ENCODE measurements at regions not wholly inside any gene's neighbourhood (a gene's known extent, or its start where the extent isn't known, plus 50 kb on each side); places are given as distances from the start of the nearest gene placed in this dataset.
A peak's percentile ranks its signal among the peaks of the same experiment; 100 is the strongest.

DNA sequence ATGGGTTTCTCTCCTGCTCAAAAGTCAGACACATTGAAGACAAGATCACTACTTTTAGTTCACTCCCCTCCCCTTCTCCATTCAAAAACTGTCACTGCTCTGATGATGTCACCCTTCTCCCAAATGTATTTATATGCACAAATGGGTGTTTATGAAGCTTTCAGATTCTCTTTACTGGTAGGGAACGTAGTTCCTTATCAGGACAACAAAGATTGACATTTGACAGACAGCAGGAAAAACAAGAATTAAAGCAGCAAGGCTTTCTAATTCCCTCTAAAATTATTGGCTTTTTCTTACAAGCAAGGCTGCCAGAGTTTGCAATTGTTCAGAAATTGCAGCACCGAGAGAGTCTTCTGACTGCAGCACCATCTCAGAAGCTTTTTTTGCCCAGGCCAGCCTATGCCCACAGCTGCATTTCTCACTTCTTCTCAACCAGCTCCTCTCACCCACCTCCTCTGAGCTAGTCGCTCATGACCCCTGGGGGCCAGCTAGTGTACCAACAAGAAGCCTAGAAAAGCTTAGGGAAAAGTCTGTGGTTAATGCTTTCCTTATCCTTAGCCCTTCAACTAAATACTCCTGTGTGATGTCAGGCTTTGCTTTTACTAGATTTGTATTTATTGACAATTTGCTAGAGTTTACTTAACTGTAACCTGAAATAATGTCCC is 265.1 kb downstream of the HTR7 start:
- peak; percentile 41 for DNase-seq (ENCODE audit: low read depth)
- no peak overlapping the region for H3K4me3 ChIP-seq (ENCODE audit: low read depth, low read length)

- no peak overlapping the region for H3K4me3 ChIP-seq (ENCODE audit: low read depth, low read length)
- DNase-seq (ENCODE audit: low read depth): no peak
These were observed 259.3 kb downstream of the HTR7 start for GRCh38 chr10:90598513-90598912.

GRCh38 chr10:90602862-90603610 is 254.8 kb downstream of the HTR7 start:
- peak; percentile 80 for DNase-seq (ENCODE audit: low read depth)
- no peak overlapping the region for H3K4me3 ChIP-seq (ENCODE audit: low read depth, low read length)

GRCh38 chr10:90604636-90605035 is 253.2 kb downstream of the HTR7 start:
- H3K4me3 ChIP-seq (ENCODE audit: low read depth, low read length): no peak overlapping the region
- no peak for DNase-seq (ENCODE audit: low read depth)

DNA sequence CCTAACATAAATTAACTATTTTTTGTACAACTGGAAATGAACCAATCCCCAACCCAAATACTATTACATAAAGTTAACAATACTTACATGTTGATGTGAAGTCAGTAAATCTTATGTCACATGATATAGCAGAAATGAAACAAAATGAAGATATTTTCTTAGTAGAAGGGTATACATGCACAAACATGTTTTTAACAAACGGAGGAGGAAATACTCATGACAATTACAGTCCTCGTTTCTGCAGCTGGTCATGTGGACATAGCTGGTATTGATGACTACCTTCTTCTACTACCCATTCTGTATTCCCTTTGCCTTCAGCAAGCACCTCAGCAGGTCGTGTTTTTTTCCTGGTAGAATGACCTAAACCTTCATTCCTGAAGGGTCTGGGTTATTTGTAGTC is 252.3 kb downstream of the HTR7 start:
- DNase-seq (ENCODE audit: low read depth): no peak
- no peak overlapping the region for H3K4me3 ChIP-seq (ENCODE audit: low read depth, low read length)

DNA sequence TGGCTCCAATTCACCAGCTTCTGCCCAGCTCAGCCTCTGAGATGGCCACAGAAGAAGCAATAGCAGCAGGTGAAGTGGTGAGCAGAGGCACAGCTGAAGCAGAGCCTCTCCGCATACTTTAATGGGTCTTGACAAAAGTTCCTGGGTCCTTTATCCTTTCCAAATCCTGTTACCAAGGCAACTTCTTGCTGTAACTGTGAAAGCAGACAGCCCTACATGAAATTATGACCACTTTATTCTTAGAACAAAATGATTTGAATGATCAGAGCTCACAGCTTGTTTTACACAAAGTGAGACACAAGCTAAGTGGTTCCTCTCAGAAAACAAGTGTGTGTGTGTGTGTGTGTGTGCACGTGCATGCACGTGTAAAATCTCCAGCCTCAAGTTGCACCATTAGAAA is 245.6 kb downstream of the HTR7 start:
- H3K4me3 ChIP-seq (ENCODE audit: low read depth, low read length): no peak overlapping the region
- DNase-seq (ENCODE audit: low read depth): no peak

DNA sequence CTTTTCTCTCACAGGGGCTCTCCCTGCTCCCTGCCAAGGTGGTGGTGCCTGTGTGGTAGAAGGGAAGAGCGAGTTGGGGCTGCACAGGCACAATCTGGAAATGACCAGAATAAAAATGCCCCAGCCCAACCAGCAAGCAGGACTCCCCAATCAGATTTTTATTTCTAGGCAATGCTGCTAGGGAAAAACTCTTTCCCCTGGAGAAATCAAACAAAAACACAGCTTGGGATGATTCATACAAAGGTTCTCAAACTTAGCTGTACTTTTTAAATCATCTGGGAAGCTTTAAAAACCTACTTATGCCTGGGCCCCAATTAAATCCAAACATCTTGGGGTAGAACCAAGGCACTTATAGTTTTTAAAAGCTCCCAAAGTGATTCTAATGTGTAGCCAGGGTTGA is 243.2 kb downstream of the HTR7 start:
- no peak for DNase-seq (ENCODE audit: low read depth)
- H3K4me3 ChIP-seq (ENCODE audit: low read depth, low read length): no peak overlapping the region

- no peak for DNase-seq (ENCODE audit: low read depth)
- no peak overlapping the region for H3K4me3 ChIP-seq (ENCODE audit: low read depth, low read length)
These were observed 236.3 kb downstream of the HTR7 start for GRCh38 chr10:90621577-90621976.

DNA sequence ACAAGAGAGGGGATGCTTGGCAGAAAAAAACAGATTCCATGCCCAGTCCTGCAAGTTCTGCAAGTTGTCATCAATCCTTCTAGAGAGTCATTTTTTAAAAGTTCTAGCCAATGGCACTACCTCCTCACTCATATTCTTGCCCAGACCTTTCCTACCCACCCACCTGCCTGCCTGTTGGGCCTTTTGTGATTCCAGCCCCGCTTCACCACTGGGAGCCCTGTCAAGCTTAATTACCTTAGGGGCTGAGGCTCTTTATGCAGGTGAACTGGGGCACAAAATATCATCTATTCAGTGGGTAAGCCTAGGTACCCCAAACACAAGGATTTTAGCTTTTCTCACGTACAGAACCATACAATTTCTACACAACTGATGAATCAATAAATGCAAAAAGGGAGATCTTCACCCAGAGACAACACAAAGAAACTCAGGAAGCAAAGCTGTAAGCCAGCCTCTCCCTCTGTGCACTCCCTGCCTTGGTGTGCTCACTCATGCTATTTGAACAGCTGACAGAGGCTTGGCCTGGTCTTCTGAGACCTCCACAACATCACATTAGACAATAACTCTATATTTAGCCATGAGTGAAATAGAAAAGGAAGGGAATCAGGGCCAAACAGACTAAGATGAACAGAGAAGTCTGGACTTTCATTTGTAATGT is 222.6 kb downstream of the HTR7 start:
- no peak overlapping the region for H3K4me3 ChIP-seq (ENCODE audit: low read depth, low read length)
- DNase-seq (ENCODE audit: low read depth): no peak

GRCh38 chr10:90640756-90641155 is 217.1 kb downstream of the HTR7 start:
- DNase-seq (ENCODE audit: low read depth): no peak
- H3K4me3 ChIP-seq (ENCODE audit: low read depth, low read length): no peak overlapping the region

DNA sequence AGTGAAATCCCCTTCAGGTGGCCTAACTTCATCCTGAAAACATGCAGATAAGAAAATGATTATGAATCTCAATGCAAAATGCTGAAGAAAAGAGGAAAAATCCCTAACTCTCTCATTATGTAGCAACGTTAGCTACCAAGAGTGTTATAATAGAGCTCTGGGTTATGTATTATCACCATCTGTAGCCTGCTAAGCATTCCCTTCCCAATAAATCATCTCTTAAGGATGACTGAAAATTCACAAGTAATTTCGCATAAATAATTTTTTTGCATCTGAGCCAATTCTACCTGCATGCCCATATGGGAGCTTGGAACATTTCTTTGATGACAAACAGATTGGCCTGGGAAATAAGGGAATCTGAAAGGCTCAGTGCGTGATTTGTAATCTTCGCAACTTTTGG is 216.1 kb downstream of the HTR7 start:
- DNase-seq (ENCODE audit: low read depth): no peak
- H3K4me3 ChIP-seq (ENCODE audit: low read depth, low read length): no peak overlapping the region

DNA sequence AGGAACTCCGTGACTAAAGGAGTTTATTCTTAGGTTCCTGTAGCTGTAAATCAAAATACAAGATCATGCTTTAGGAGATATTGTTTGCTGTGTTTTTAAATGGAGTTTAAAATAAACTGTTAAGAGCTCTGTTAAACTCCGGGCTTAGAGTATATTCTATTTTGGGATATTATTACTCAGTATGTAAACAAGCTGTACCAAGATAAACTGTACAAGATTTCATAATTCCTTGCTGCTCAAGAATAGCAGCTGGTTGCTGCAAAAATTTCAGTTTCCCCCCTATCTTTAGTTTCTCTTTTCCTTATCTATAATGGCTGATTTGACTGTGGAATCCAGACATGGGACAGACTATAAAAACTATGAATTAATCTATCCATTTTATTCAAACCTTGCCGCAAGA is 215.7 kb downstream of the HTR7 start:
- DNase-seq (ENCODE audit: low read depth): peak; percentile 1
- H3K4me3 ChIP-seq (ENCODE audit: low read depth, low read length): no peak overlapping the region

- H3K4me3 ChIP-seq (ENCODE audit: low read depth, low read length): no peak overlapping the region
- no peak for DNase-seq (ENCODE audit: low read depth)
These were observed 215.2 kb downstream of the HTR7 start for GRCh38 chr10:90642650-90643049.

DNA sequence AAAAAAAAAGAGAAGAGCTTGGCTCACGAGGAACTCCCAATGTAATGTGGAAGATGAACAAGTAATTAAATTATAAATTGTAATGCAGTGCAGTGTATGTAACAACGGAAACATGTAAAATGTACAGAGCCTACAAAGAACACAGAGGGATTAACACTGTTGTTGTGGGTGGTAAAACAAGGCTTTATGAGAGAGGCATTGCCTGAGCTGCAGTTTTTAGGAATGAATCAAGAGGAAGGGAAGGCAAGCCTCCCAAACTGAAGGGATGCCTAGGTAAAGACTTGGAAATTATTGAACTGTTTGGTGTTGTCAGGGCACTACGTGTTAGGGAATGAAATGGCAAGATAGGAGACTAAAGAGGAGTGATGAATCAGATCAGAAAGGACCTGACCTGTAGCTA is 213.7 kb downstream of the HTR7 start:
- H3K4me3 ChIP-seq (ENCODE audit: low read depth, low read length): no peak overlapping the region
- no peak for DNase-seq (ENCODE audit: low read depth)

DNA sequence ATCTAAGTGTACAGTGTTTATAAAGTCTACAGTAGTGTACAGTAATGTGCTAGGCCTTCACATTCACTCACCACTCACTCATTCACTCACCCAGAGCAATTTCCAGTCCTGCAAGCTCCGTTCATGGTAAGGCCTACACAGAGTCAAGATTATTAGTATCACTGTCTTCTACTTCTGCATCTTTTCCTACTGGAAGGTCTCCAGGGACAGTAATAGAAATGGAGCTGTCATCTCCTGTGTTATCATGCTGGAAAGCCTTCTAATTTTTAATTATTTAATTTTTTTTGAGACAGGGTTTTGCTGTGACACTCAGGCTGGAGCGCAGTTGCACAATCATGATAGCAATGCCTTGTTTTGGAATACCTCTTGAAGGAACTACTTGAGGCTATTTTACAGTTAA is 207.0 kb downstream of the HTR7 start:
- no peak for DNase-seq (ENCODE audit: low read depth)
- H3K4me3 ChIP-seq (ENCODE audit: low read depth, low read length): no peak overlapping the region

GRCh38 chr10:90652519-90652918 is 205.3 kb downstream of the HTR7 start:
- H3K4me3 ChIP-seq (ENCODE audit: low read depth, low read length): no peak overlapping the region
- no peak for DNase-seq (ENCODE audit: low read depth)

GRCh38 chr10:90658791-90659190 is 199.0 kb downstream of the HTR7 start:
- DNase-seq (ENCODE audit: low read depth): no peak
- H3K4me3 ChIP-seq (ENCODE audit: low read depth, low read length): no peak overlapping the region

- no peak overlapping the region for H3K4me3 ChIP-seq (ENCODE audit: low read depth, low read length)
- no peak for DNase-seq (ENCODE audit: low read depth)
These were observed 191.8 kb downstream of the HTR7 start for GRCh38 chr10:90665905-90666662.

- no peak for DNase-seq (ENCODE audit: low read depth)
These were observed 183.4 kb downstream of the HTR7 start for GRCh38 chr10:90674461-90674860.

DNA sequence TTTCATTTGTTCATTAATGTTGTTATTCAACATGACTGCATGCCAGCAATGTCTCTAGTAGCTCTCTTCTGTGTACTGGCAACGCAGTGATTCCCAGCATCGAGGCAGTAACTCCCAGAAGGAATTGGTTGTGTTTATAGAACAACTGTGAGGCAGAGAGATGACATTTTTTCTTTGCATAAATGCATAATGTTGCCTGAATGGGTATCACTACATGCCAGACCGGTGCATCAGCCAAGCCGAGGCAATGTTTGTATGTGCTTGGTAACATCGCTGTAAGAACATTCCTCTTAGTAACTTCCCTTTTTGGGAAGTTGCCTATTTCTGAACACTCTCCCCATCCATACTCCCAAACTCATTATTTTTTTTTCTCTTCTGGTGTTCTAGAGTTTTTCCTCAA is 182.9 kb downstream of the HTR7 start:
- H3K4me3 ChIP-seq (ENCODE audit: low read depth, low read length): no peak overlapping the region
- peak; percentile 98 for DNase-seq (ENCODE audit: low read depth)

More at GRCh38 chr10:90674461-90674860, 183.4 kb downstream of the HTR7 start:
- no peak overlapping the region for H3K4me3 ChIP-seq (ENCODE audit: low read depth, low read length)

Measured in skeletal muscle cell (primary cell).